CD14-positive monocyte (primary cell): ENCODE measurements at regions not wholly inside any gene's neighbourhood (a gene's known extent, or its start where the extent isn't known, plus 50 kb on each side); places are given as distances from the start of the nearest gene placed in this dataset.

Experiments used
- DNase-seq, 3 donors: peaks; one replicate each; pipeline ENCODE4 v3.0.0-alpha.2; 2011 to 2022
- H2AFZ ChIP-seq: 2 replicates; pipeline ENCODE4 v1.6.0; 2012; ENCODE audit warnings: mild to moderate bottlenecking, low read depth, low read length, inconsistent platforms; ENCODE audit not compliant: insufficient read depth, poor library complexity, severe bottlenecking
- H3K27ac ChIP-seq, 2 donors: 1 replicate in 1 of 2; 2 replicates in 1 of 2; pipeline ENCODE4 v1.5.1; 2012 to 2013; ENCODE audit warnings: low read length in 2 of 2, control low read depth in 1 of 2, inconsistent platforms in 1 of 2, low read depth in 1 of 2, mild to moderate bottlenecking in 1 of 2
- H3K27me3 ChIP-seq, 2 donors: one replicate each; pipeline versions ENCODE4 v1.6.0 to v1.6.1; 2011 to 2013; ENCODE audit warnings: low read length in 2 of 2; ENCODE audit not compliant: control insufficient read depth in 2 of 2, insufficient read depth in 2 of 2
- H3K36me3 ChIP-seq, 2 donors: replicated peaks in 1 of 2; 1 replicate in 1 of 2; 2 replicates in 1 of 2; pipeline versions ENCODE4 v1.5.1 to v1.6.1; 2012 to 2013; ENCODE audit warnings: low read length in 2 of 2, control low read depth in 1 of 2, inconsistent platforms in 1 of 2, mild to moderate bottlenecking in 1 of 2; ENCODE audit not compliant: insufficient read depth in 2 of 2, control insufficient read depth in 1 of 2
- H3K4me1 ChIP-seq, 2 donors: 1 replicate in 1 of 2; 2 replicates in 1 of 2; pipeline versions ENCODE4 v1.5.1 to v1.6.1; 2012 to 2013; ENCODE audit warnings: low read length in 2 of 2, control low read depth in 1 of 2, inconsistent platforms in 1 of 2, mild to moderate bottlenecking in 1 of 2, moderate library complexity in 1 of 2; ENCODE audit not compliant: insufficient read depth in 2 of 2, control insufficient read depth in 1 of 2
- H3K4me2 ChIP-seq: replicated peaks from 2 replicates; pipeline ENCODE3; 2012; ENCODE audit warnings: low read length, moderate library complexity, mild to moderate bottlenecking; ENCODE audit not compliant: poor library complexity, severe bottlenecking; ENCODE audit errors: extremely low read depth
- H3K4me3 ChIP-seq, 3 experiments: fragments of 200-600 bp in 1 of 3; sonication (generic) in 1 of 3; replicated peaks in 1 of 3; 1 replicate in 2 of 3; 2 replicates in 1 of 3; pipeline ENCODE4 v1.5.1; 2011 to 2013; ENCODE audit warnings: low read length in 3 of 3, mild to moderate bottlenecking in 3 of 3, control low read depth in 2 of 3, low read depth in 2 of 3, inconsistent platforms in 1 of 3, moderate library complexity in 1 of 3
- H3K79me2 ChIP-seq: 2 replicates; pipeline ENCODE4 v1.6.0; 2012; ENCODE audit warnings: mild to moderate bottlenecking, control low read depth, inconsistent platforms, low read length, moderate library complexity; ENCODE audit not compliant: insufficient read depth
- H3K9ac ChIP-seq: 2 replicates; pipeline ENCODE4 v1.6.0; 2017; ENCODE audit warnings: low read length, mild to moderate bottlenecking; ENCODE audit not compliant: insufficient read depth, poor library complexity, severe bottlenecking
- H3K9me3 ChIP-seq, 2 donors: replicated peaks in 1 of 2; 1 replicate in 1 of 2; 2 replicates in 1 of 2; pipeline versions ENCODE4 v1.5.1 to v1.6.1; 2012 to 2013; ENCODE audit warnings: low read length in 2 of 2, control low read depth in 1 of 2; ENCODE audit not compliant: control insufficient read depth in 1 of 2, insufficient read depth in 1 of 2
- H4K20me1 ChIP-seq: 2 replicates; pipeline ENCODE4 v1.6.0; 2012; ENCODE audit warnings: mild to moderate bottlenecking, low read length, control low read depth, moderate library complexity; ENCODE audit not compliant: insufficient read depth
- H3K27ac Mint-ChIP-seq, 7 donors: one replicate each; pipeline ENCODE4 v1.8.0; 2020; ENCODE audit warnings: mild to moderate bottlenecking in 7 of 7, mixed read lengths in 7 of 7, moderate library complexity in 6 of 7, inconsistent platforms in 2 of 7
- H3K27me3 Mint-ChIP-seq, 3 donors: one replicate each; pipeline ENCODE4 v1.8.0; 2021 to 2022; ENCODE audit warnings: low read depth in 3 of 3, mild to moderate bottlenecking in 3 of 3, mixed read lengths in 3 of 3, moderate library complexity in 3 of 3, inconsistent platforms in 1 of 3
- H3K36me3 Mint-ChIP-seq, 2 donors: one replicate each; pipeline ENCODE4 v1.8.0; 2020; ENCODE audit warnings: mixed read lengths in 2 of 2, inconsistent platforms in 1 of 2, mild to moderate bottlenecking in 1 of 2
- H3K4me1 Mint-ChIP-seq: one replicate; pipeline ENCODE4 v1.8.0; 2020; ENCODE audit warnings: mild to moderate bottlenecking, mixed read lengths
- H3K4me3 Mint-ChIP-seq, 2 donors: one replicate each; pipeline ENCODE4 v1.8.0; 2020; ENCODE audit warnings: mild to moderate bottlenecking in 2 of 2, mixed read lengths in 2 of 2, moderate library complexity in 1 of 2
- H3K9me3 Mint-ChIP-seq, 7 donors: one replicate each; pipeline ENCODE4 v1.8.0; 2020 to 2022; ENCODE audit warnings: mixed read lengths in 7 of 7, mild to moderate bottlenecking in 6 of 7, moderate library complexity in 6 of 7, inconsistent platforms in 2 of 7
- CTCF ChIP-seq: fragments of 200-600 bp; IDR thresholded peaks from one replicate; pipeline ENCODE4 v1.8.0; 2022; ENCODE audit warnings: antibody characterized with exemption, mild to moderate bottlenecking
- WGBS: methylation state at CpG from one replicate; pipeline ENCODE4 v1.1.5; 2013; ENCODE audit warnings: missing lambda C conversion rate; ENCODE audit not compliant: insufficient coverage; 5-methylcytosine and 5-hydroxymethylcytosine counted together
- intact Hi-C, 2 donors: fragments of 100-400 bp; cut with micrococcal nuclease; formaldehyde crosslinking; loops; one replicate each; pipeline versions ENCODE4 v1.15.0 to v1.15.1; 2023

GRCh38 chr6:134590449-134590848 lies 272.5 kb upstream of the SGK1 start:
- no peak for TF ChIP-seq CTCF
- whole genome bisulfite sequencing: 100% methylated on average over 1 of the region's 7 CpGs
- no peak overlapping the region for H3K4me3 Mint-ChIP-seq
- peaks cover 0 to 2% (median 0%) of the 10 kb centered on the region in 7 donors for H3K9me3 Mint-ChIP-seq
- no peaks in the 10 kb centered on the region for H3K27me3 ChIP-seq
- no peaks in the 10 kb centered on the region for H3K36me3 Mint-ChIP-seq
- no peaks in the 10 kb centered on the region for H3K36me3 ChIP-seq
- H3K27ac Mint-ChIP-seq: no peak overlapping the region
- H3K9me3 ChIP-seq: no peaks in the 10 kb centered on the region
- no peak overlapping the region for H3K27ac ChIP-seq
- no peaks in the 10 kb centered on the region for H4K20me1 ChIP-seq
- H3K4me1 ChIP-seq: peaks cover 8 to 12% of the 10 kb centered on the region in 2 donors
- no peak overlapping the region for H3K9ac ChIP-seq
- intact Hi-C loops: no loop called here
- no peaks in the 10 kb centered on the region for H3K79me2 ChIP-seq
- H3K27me3 Mint-ChIP-seq: peaks cover 0 to 2% (median 0%) of the 10 kb centered on the region in 3 donors
- H2AFZ ChIP-seq: no peak overlapping the region
- peaks cover 9% of the 10 kb centered on the region for H3K4me1 Mint-ChIP-seq
- no peak overlapping the region for H3K4me3 ChIP-seq
- H3K4me2 ChIP-seq: no peak overlapping the region
- DNase-seq: no peak

DNA sequence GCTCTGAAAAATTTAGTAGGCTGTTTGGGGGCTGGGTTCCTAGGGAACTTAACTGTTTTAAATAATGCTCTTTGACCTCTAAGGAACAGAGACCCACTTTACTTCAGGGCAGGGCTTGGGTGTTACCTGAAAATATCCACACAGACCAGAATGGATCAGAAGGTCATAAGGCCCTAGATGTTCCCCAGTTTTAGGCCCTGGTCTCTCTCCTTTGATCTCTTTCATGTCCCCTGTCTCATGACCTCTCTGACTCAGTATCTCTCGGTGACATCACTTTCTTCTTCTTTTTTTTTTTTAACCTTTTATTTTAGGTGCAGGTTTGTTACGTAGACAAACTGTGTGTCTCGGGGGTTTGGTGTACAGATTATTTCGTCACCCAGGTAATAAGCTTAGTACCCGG lies 272.1 kb upstream of the SGK1 start:
- TF ChIP-seq CTCF: no peak
- intact Hi-C loops: no loop called here
- peaks cover 9% of the 10 kb centered on the region for H3K4me1 Mint-ChIP-seq
- Histone ChIP-seq H3K36me3 (no peaks in the 10 kb centered on the region), H3K27me3 (no peaks in the 10 kb centered on the region), H4K20me1 (no peaks in the 10 kb centered on the region), H2AFZ (no peak overlapping the region), H3K79me2 (no peaks in the 10 kb centered on the region), H3K9ac (no peak overlapping the region), H3K4me1 (peaks cover 8 to 12% of the 10 kb centered on the region in 2 donors), H3K4me3 (no peak overlapping the region), H3K27ac (no peak overlapping the region), H3K4me2 (no peak overlapping the region), H3K9me3 (no peaks in the 10 kb centered on the region)
- H3K27ac Mint-ChIP-seq: no peak overlapping the region
- H3K9me3 Mint-ChIP-seq: peaks cover 0 to 2% (median 0%) of the 10 kb centered on the region in 7 donors
- no peaks in the 10 kb centered on the region for H3K36me3 Mint-ChIP-seq
- no peak overlapping the region for H3K4me3 Mint-ChIP-seq
- peaks cover 0 to 2% (median 0%) of the 10 kb centered on the region in 3 donors for H3K27me3 Mint-ChIP-seq
- no peak for DNase-seq
- no CpG with 5 or more reads among the region's 5 CpGs for WGBS
